DMS 273 treated with DMSO at 0.1 percent for 48 hours (cell line): ENCODE measurements at regions not wholly inside any gene's neighbourhood (a gene's known extent, or its start where the extent isn't known, plus 50 kb on each side); places are given as distances from the start of the nearest gene placed in this dataset.
"Not testable (repeated sequence)": the region's sequence is repeated elsewhere in the genome, so short reads cannot be mapped to it uniquely, and the experiment has no call there.

Experiments
- DNase-seq: peaks from one replicate; lab custom pipeline; 2025; lab: John Stamatoyannopoulos, UW

GRCh38 chr2:8599421-8600242 is 82.2 kb upstream of the ID2 start:
- DNase-seq = no peak

GRCh38 chr2:8600456-8600855 is 81.4 kb upstream of the ID2 start:
- DNase-seq = no peak

GRCh38 chr2:8602809-8603208 is 79.0 kb upstream of the ID2 start:
- DNase-seq = no peak

- not testable (repeated sequence) for DNase-seq
Observed at GRCh38 chr2:8603356-8603755, 78.5 kb upstream of the ID2 start.

- no peak for DNase-seq
Observed at GRCh38 chr2:8604262-8604661, 77.6 kb upstream of the ID2 start.

- no peak for DNase-seq
Observed at GRCh38 chr2:8605351-8606065, 76.3 kb upstream of the ID2 start.

GRCh38 chr2:8606226-8606625 is 75.6 kb upstream of the ID2 start:
- DNase-seq = no peak

- no peak for DNase-seq
Observed at GRCh38 chr2:8606649-8607550, 75.0 kb upstream of the ID2 start.

- DNase-seq = no peak
Observed at GRCh38 chr2:8607606-8608005, 74.2 kb upstream of the ID2 start.

GRCh38 chr2:8608411-8608954 is 73.4 kb upstream of the ID2 start:
- DNase-seq = no peak

GRCh38 chr2:8609357-8609811 is 72.5 kb upstream of the ID2 start:
- DNase-seq = no peak

GRCh38 chr2:8610775-8611174 is 71.1 kb upstream of the ID2 start:
- not testable (repeated sequence) for DNase-seq

- DNase-seq = no peak
Observed at GRCh38 chr2:8611246-8611645, 70.6 kb upstream of the ID2 start.

- DNase-seq = no peak
Observed at GRCh38 chr2:8611700-8612099, 70.2 kb upstream of the ID2 start.

- DNase-seq = no peak
Observed at GRCh38 chr2:8612734-8613179, 69.1 kb upstream of the ID2 start.

GRCh38 chr2:8613207-8613999 is 68.5 kb upstream of the ID2 start:
- not testable (repeated sequence) for DNase-seq

GRCh38 chr2:8614646-8615045 is 67.2 kb upstream of the ID2 start:
- no peak for DNase-seq

- DNase-seq = no peak
Observed at GRCh38 chr2:8615252-8615575, 66.6 kb upstream of the ID2 start.

GRCh38 chr2:8615576-8616281 is 66.1 kb upstream of the ID2 start:
- DNase-seq = no peak

- DNase-seq = no peak
Observed at GRCh38 chr2:8617048-8617447, 64.8 kb upstream of the ID2 start.

- DNase-seq = no peak
Observed at GRCh38 chr2:8617590-8617989, 64.3 kb upstream of the ID2 start.
